Endothelial cell of umbilical vein (primary cell): ENCODE measurements at regions not wholly inside any gene's neighbourhood (a gene's known extent, or its start where the extent isn't known, plus 50 kb on each side); places are given as distances from the start of the nearest gene placed in this dataset.

Experiments used
- BruUV-seq: library from RNA; stranded (reverse); fragments of 400-500 nt; replicated peaks from 2 replicates; lab custom pipeline; 2021; lab: Mats Ljungman, UMichigan
- CTCF ChIA-PET: fragments of 300-600, 350-600 bp; sonication (Branson Sonifier 250); formaldehyde crosslinking; loops from one replicate; lab custom pipeline; 2021; ENCODE audit warnings: antibody characterized with exemption, inconsistent platforms; lab: Charles Lee
- POLR2A ChIA-PET: fragments of 300-600, 350-600 bp; sonication (Branson Sonifier 250); formaldehyde crosslinking; loops from one replicate; lab custom pipeline; 2021; ENCODE audit warnings: antibody characterized with exemption, inconsistent platforms; lab: Charles Lee
- DNase-seq: peaks from one replicate; pipeline ENCODE4 v3.0.0-alpha.2; 2011; ENCODE audit warnings: low read depth, low spot score
- FAIRE-seq: peaks from 2 replicates; lab custom pipeline; 2011; peaks lifted over from hg19 to GRCh38; lab: Jason Lieb, UNC
- H2AFZ ChIP-seq: 2 replicates; pipeline ENCODE4 v1.6.0; 2012; ENCODE audit warnings: low read depth, low read length, control low read depth, inconsistent platforms
- H3K27ac ChIP-seq: 2 replicates; pipeline ENCODE4 v1.5.1; 2011; ENCODE audit warnings: low read depth, mild to moderate bottlenecking, control low read depth, low read length, moderate library complexity; ENCODE audit not compliant: insufficient read depth
- H3K27me3 ChIP-seq, 2 experiments: 2 replicates each; pipeline versions ENCODE4 v1.6.0 to v1.6.1; 2011; ENCODE audit warnings: low read length in 2 of 2, mixed read lengths in 1 of 2; ENCODE audit not compliant: control insufficient read depth in 2 of 2, insufficient read depth in 2 of 2
- H3K36me3 ChIP-seq, 2 experiments: 2 replicates in 1 of 2; 3 replicates in 1 of 2; pipeline ENCODE4 v1.5.1; 2011; ENCODE audit warnings: low read length in 2 of 2, mild to moderate bottlenecking in 1 of 2, moderate library complexity in 1 of 2; ENCODE audit not compliant: control insufficient read depth in 2 of 2, insufficient read depth in 2 of 2; ENCODE audit errors: extremely low read depth in 1 of 2
- H3K4me1 ChIP-seq: 3 replicates; pipeline ENCODE4 v1.5.1; 2011; ENCODE audit warnings: mild to moderate bottlenecking, low read length; ENCODE audit not compliant: control insufficient read depth, insufficient read depth; ENCODE audit errors: extremely low read depth
- H3K4me2 ChIP-seq: 2 replicates; pipeline ENCODE4 v1.6.1; 2011; ENCODE audit warnings: low read length, control low read depth, mixed read lengths; ENCODE audit not compliant: insufficient read depth
- H3K4me3 ChIP-seq, 3 experiments: fragments of 200-600 bp in 1 of 3; sonication (generic), shearing (Covaris generic) in 1 of 3; replicated peaks in 1 of 3; 2 replicates each; pipeline ENCODE4 v1.5.1; 2011 to 2016; ENCODE audit warnings: control low read depth in 3 of 3, low read length in 3 of 3, mild to moderate bottlenecking in 2 of 3, inconsistent platforms in 1 of 3, low read depth in 1 of 3, moderate library complexity in 1 of 3; ENCODE audit not compliant: insufficient read depth in 1 of 3
- H3K79me2 ChIP-seq: 2 replicates; pipeline ENCODE4 v1.6.0; 2012; ENCODE audit warnings: low read length, inconsistent platforms; ENCODE audit not compliant: control insufficient read depth, insufficient read depth
- H3K9ac ChIP-seq: replicated peaks from 2 replicates; pipeline ENCODE3; 2011; ENCODE audit warnings: low read length, control low read depth; ENCODE audit not compliant: insufficient read depth; ENCODE audit errors: extremely low read depth
- H3K9me1 ChIP-seq: replicated peaks from 3 replicates; pipeline ENCODE4 v1.6.0; 2011; ENCODE audit warnings: mild to moderate bottlenecking, low read length; ENCODE audit not compliant: control insufficient read depth, insufficient read depth; ENCODE audit errors: extremely low read depth
- H3K9me3 ChIP-seq: replicated peaks from 2 replicates; pipeline ENCODE4 v1.5.1; 2012; ENCODE audit warnings: low read length, inconsistent platforms; ENCODE audit not compliant: control insufficient read depth, insufficient read depth
- H4K20me1 ChIP-seq: replicated peaks from 2 replicates; pipeline ENCODE3; 2011; ENCODE audit warnings: mild to moderate bottlenecking, low read length; ENCODE audit not compliant: control insufficient read depth, insufficient read depth; ENCODE audit errors: extremely low read depth
- CTCF ChIP-seq, 2 donors: IDR thresholded peaks; 1 replicate in 1 of 2; 2 replicates in 1 of 2; pipeline ENCODE4 v1.5.1; 2011; ENCODE audit warnings: low read length in 2 of 2, mild to moderate bottlenecking in 2 of 2, moderate library complexity in 2 of 2, control low read depth in 1 of 2, inconsistent platforms in 1 of 2, low read depth in 1 of 2; ENCODE audit not compliant: insufficient read depth in 1 of 2; ENCODE audit errors: extremely low read depth in 1 of 2
- EZH2 ChIP-seq: IDR thresholded peaks from 2 replicates; pipeline ENCODE4 v1.6.1; 2012; ENCODE audit warnings: borderline replicate concordance, low read depth, mild to moderate bottlenecking, moderate library complexity, low read length, inconsistent platforms; ENCODE audit not compliant: severe bottlenecking
- GATA2 ChIP-seq: IDR thresholded peaks from 2 replicates; pipeline ENCODE4 v1.7.0; 2011; ENCODE audit warnings: low read depth, mild to moderate bottlenecking, moderate library complexity, mixed read lengths, low read length; ENCODE audit not compliant: insufficient read length, insufficient read depth
- JUN ChIP-seq: IDR thresholded peaks from 2 replicates; pipeline ENCODE4 v1.6.1; 2011; ENCODE audit warnings: borderline replicate concordance, low read depth; ENCODE audit not compliant: insufficient read length, insufficient read depth
- MYC ChIP-seq: IDR thresholded peaks from one replicate; pipeline ENCODE4 v1.6.1; 2011; ENCODE audit warnings: mild to moderate bottlenecking, low read depth, low read length
- dilution Hi-C: fragments of 300-500 bp; cut with MboI; formaldehyde crosslinking; loops from one replicate; pipeline ENCODE4 v1.15.0; 2019; ENCODE audit warnings: low sequenced_read_pairs; ENCODE audit not compliant: extremely low pct_ligation_motif_present
- intact Hi-C: fragments of 100-400 bp; cut with micrococcal nuclease; formaldehyde crosslinking; loops from one replicate; pipeline ENCODE4 v1.10.0; 2022

GRCh38 chr20:22333885-22334545 lies 250.4 kb downstream of the FOXA2 start:
- H3K9ac ChIP-seq: no peak overlapping the region
- H3K27me3 ChIP-seq: peaks cover 0 to 5% of the 10 kb centered on the region in 2 experiments
- H3K36me3 ChIP-seq: no peaks in the 10 kb centered on the region
- POLR2A ChIA-PET: no interaction called here
- no peak overlapping the region for H3K4me2 ChIP-seq
- no TSS peak for BruUV-seq
- FAIRE-seq (peak; percentile 72), DNase-seq (peak; percentile 62)
- no peaks in the 10 kb centered on the region for H3K9me1 ChIP-seq
- H3K4me1 ChIP-seq: no peaks in the 10 kb centered on the region
- H3K79me2 ChIP-seq: no peaks in the 10 kb centered on the region
- dilution Hi-C loops (loop anchor here (25.0 kb wide), 1 partner anchor 353 kb away; no protein-coding TSS in a partner anchor), intact Hi-C loops (loop anchor here (1.0 to 10.0 kb wide), 4 partner anchors 252 to 715 kb away; partner anchors contain the start of gene THBD)
- TF ChIP-seq JUN: no peak
- no peak for TF ChIP-seq MYC
- no peak for TF ChIP-seq EZH2
- TF ChIP-seq CTCF (IDR thresholded peaks at IDR 0.05; ENCODE audit: extremely low read depth in 1 of 2, insufficient read depth in 1 of 2, low read depth in 1 of 2, low read length in 2 of 2): peak; percentile 63 to 79
- TF ChIP-seq GATA2: no peak
- H3K27ac ChIP-seq: no peak overlapping the region
- H4K20me1 ChIP-seq: no peaks in the 10 kb centered on the region
- CTCF ChIA-PET: interaction anchor here (0.5 to 4.1 kb wide), 9 partner anchors 9 to 1007 kb away, joined by 3 to 59 read pairs (median 5); no protein-coding TSS in a partner anchor
- no peak overlapping the region for H2AFZ ChIP-seq
- H3K4me3 ChIP-seq: no peak overlapping the region
- no peaks in the 10 kb centered on the region for H3K9me3 ChIP-seq
